Neural cell (in vitro differentiated cells): ENCODE measurements at regions not wholly inside any gene's neighbourhood (a gene's known extent, or its start where the extent isn't known, plus 50 kb on each side); places are given as distances from the start of the nearest gene placed in this dataset.
A peak's percentile ranks its signal among the peaks of the same experiment; 100 is the strongest.

Source experiments
- H2AFZ ChIP-seq: fragments of 200-600, 300-800 bp; sonication (generic), shearing (Covaris generic); 2 replicates; pipeline ENCODE4 v1.6.0; 2014; ENCODE audit warnings: low read depth, mild to moderate bottlenecking, antibody characterized with exemption, low read length, moderate library complexity
- H3F3A ChIP-seq: fragments of 200-600 bp; shearing (Covaris generic); 2 replicates; pipeline ENCODE4 v1.6.1; 2016; ENCODE audit warnings: mild to moderate bottlenecking, moderate library complexity, mixed read lengths, antibody characterized with exemption, low read length; ENCODE audit not compliant: insufficient read depth, poor library complexity, severe bottlenecking
- H3K27ac ChIP-seq: fragments of 200-600, 300-800 bp; sonication (generic), shearing (Covaris generic); 2 replicates; pipeline ENCODE4 v1.5.1; 2014; ENCODE audit warnings: mild to moderate bottlenecking, low read length, moderate library complexity
- H3K27me3 ChIP-seq: fragments of 300-800, 200-600 bp; sonication (generic), shearing (Covaris generic); 2 replicates; pipeline ENCODE4 v1.6.0; 2014; ENCODE audit warnings: mild to moderate bottlenecking, low read depth, low read length, moderate library complexity; ENCODE audit not compliant: insufficient read depth
- H3K36me3 ChIP-seq: fragments of 300-800, 200-600 bp; sonication (generic), shearing (Covaris generic); 2 replicates; pipeline ENCODE4 v1.5.1; 2014; ENCODE audit warnings: mild to moderate bottlenecking, antibody characterized with exemption, low read length, moderate library complexity; ENCODE audit not compliant: insufficient read depth
- H3K4me2 ChIP-seq: fragments of 300-800, 200-600 bp; sonication (generic), shearing (Covaris generic); 2 replicates; pipeline ENCODE4 v1.6.0; 2014; ENCODE audit warnings: mild to moderate bottlenecking, low read length
- H3K4me3 ChIP-seq: fragments of 300-800, 200-600 bp; sonication (generic), shearing (Covaris generic); 2 replicates; pipeline ENCODE4 v1.5.1; 2014; ENCODE audit warnings: mild to moderate bottlenecking, low read length, moderate library complexity
- H3K79me2 ChIP-seq: fragments of 200-600 bp; shearing (Covaris generic); replicated peaks from 2 replicates; pipeline ENCODE4 v1.6.0; 2014; ENCODE audit warnings: mild to moderate bottlenecking, low read length, moderate library complexity; ENCODE audit not compliant: insufficient read depth
- H3K9ac ChIP-seq: fragments of 300-800, 200-600 bp; sonication (generic), shearing (Covaris generic); 2 replicates; pipeline ENCODE4 v1.6.1; 2016; ENCODE audit warnings: mild to moderate bottlenecking, low read length, mixed read lengths
- H3K9me2 ChIP-seq: fragments of 200-600 bp; shearing (Covaris generic); 2 replicates; pipeline ENCODE4 v1.6.1; 2016; ENCODE audit warnings: mild to moderate bottlenecking, low read length, mixed read lengths; ENCODE audit not compliant: insufficient read depth
- H3K9me3 ChIP-seq: fragments of 200-600, 300-800 bp; sonication (generic), shearing (Covaris generic); 2 replicates; pipeline ENCODE4 v1.6.1; 2016; ENCODE audit warnings: mild to moderate bottlenecking, mixed run types, low read length, moderate library complexity, mixed read lengths
- H4K20me1 ChIP-seq: fragments of 200-600 bp; shearing (Covaris generic); 2 replicates; pipeline ENCODE4 v1.6.1; 2016; ENCODE audit warnings: mild to moderate bottlenecking, mixed run types; ENCODE audit not compliant: insufficient read depth
- EP300 ChIP-seq: fragments of 450-650 bp; conservative IDR thresholded peaks from 2 replicates; pipeline ENCODE4 v1.6.1; 2014; ENCODE audit warnings: antibody characterized with exemption, mild to moderate bottlenecking, moderate library complexity; ENCODE audit not compliant: poor library complexity, severe bottlenecking
- EZH2 ChIP-seq: fragments of 200-600, 300-800 bp; shearing (Covaris generic), sonication (generic); IDR thresholded peaks from 2 replicates; pipeline ENCODE4 v1.6.1; 2014; ENCODE audit warnings: antibody characterized with exemption, low read length, borderline replicate concordance, mild to moderate bottlenecking; ENCODE audit not compliant: insufficient read depth, poor library complexity, severe bottlenecking
- MXI1 ChIP-seq: fragments of 450-650 bp; conservative IDR thresholded peaks from 2 replicates; pipeline ENCODE4 v1.6.1; 2014; ENCODE audit warnings: antibody characterized with exemption, mild to moderate bottlenecking; ENCODE audit not compliant: poor library complexity, severe bottlenecking
- POLR2AphosphoS5 ChIP-seq: IDR thresholded peaks from 2 replicates; pipeline ENCODE4 v1.6.1; 2012
- RAD21 ChIP-seq: fragments of 450-650 bp; conservative IDR thresholded peaks from 2 replicates; pipeline ENCODE4 v1.6.1; 2014; ENCODE audit warnings: antibody characterized with exemption, mild to moderate bottlenecking, moderate library complexity
- SMC3 ChIP-seq: fragments of 450-650 bp; conservative IDR thresholded peaks from 2 replicates; pipeline ENCODE4 v1.6.1; 2014; ENCODE audit warnings: antibody characterized with exemption, mild to moderate bottlenecking, moderate library complexity; ENCODE audit not compliant: poor library complexity
- TAF1 ChIP-seq: IDR thresholded peaks from 2 replicates; pipeline ENCODE4 v1.6.1; 2012; ENCODE audit warnings: low read depth
- TF ChIP-seq, protein P1 (sequence below): fragments of 450-650 bp; IDR thresholded peaks from 2 replicates; pipeline ENCODE4 v1.5.1; 2014; ENCODE audit warnings: antibody characterized with exemption, mild to moderate bottlenecking, moderate library complexity; ENCODE audit not compliant: poor library complexity, severe bottlenecking
- TF ChIP-seq, protein P2 (sequence below): IDR thresholded peaks from 2 replicates; pipeline ENCODE4 v1.6.1; 2012; ENCODE audit warnings: borderline replicate concordance

DNA sequence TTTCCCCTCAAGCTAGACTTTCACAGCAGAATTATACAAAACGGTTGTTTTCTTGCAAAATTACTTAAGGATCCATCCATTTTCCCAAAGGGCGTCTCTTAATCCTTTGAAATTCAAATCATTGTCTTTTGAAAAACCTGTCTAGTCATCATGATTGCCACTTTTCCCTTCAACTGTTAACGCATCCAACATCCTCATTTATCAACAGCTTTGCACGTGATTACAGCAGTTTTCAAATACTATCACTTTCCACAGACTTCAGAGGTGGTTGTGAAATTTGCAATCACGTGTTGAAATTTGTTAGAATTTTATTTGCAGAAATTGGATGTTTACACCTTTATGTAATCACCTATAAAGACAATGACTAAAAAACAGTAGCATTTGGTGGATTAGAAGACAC, 304.4 kb upstream of the SLC39A10 start:
- no peak overlapping the region for H3K4me3 ChIP-seq
- H3K9me3 ChIP-seq = no peaks in the 10 kb centered on the region
- no peak overlapping the region for H3K4me2 ChIP-seq
- no peaks in the 10 kb centered on the region for H3F3A ChIP-seq
- TF ChIP-seq EP300 = peak; percentile 73
- TF ChIP-seq POLR2AphosphoS5 = peak; percentile 76
- no peak for TF ChIP-seq MXI1
- TF ChIP-seq, protein P1, sequence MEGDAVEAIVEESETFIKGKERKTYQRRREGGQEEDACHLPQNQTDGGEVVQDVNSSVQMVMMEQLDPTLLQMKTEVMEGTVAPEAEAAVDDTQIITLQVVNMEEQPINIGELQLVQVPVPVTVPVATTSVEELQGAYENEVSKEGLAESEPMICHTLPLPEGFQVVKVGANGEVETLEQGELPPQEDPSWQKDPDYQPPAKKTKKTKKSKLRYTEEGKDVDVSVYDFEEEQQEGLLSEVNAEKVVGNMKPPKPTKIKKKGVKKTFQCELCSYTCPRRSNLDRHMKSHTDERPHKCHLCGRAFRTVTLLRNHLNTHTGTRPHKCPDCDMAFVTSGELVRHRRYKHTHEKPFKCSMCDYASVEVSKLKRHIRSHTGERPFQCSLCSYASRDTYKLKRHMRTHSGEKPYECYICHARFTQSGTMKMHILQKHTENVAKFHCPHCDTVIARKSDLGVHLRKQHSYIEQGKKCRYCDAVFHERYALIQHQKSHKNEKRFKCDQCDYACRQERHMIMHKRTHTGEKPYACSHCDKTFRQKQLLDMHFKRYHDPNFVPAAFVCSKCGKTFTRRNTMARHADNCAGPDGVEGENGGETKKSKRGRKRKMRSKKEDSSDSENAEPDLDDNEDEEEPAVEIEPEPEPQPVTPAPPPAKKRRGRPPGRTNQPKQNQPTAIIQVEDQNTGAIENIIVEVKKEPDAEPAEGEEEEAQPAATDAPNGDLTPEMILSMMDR = no peak
- no peak for TF ChIP-seq RAD21
- TF ChIP-seq, protein P2, sequence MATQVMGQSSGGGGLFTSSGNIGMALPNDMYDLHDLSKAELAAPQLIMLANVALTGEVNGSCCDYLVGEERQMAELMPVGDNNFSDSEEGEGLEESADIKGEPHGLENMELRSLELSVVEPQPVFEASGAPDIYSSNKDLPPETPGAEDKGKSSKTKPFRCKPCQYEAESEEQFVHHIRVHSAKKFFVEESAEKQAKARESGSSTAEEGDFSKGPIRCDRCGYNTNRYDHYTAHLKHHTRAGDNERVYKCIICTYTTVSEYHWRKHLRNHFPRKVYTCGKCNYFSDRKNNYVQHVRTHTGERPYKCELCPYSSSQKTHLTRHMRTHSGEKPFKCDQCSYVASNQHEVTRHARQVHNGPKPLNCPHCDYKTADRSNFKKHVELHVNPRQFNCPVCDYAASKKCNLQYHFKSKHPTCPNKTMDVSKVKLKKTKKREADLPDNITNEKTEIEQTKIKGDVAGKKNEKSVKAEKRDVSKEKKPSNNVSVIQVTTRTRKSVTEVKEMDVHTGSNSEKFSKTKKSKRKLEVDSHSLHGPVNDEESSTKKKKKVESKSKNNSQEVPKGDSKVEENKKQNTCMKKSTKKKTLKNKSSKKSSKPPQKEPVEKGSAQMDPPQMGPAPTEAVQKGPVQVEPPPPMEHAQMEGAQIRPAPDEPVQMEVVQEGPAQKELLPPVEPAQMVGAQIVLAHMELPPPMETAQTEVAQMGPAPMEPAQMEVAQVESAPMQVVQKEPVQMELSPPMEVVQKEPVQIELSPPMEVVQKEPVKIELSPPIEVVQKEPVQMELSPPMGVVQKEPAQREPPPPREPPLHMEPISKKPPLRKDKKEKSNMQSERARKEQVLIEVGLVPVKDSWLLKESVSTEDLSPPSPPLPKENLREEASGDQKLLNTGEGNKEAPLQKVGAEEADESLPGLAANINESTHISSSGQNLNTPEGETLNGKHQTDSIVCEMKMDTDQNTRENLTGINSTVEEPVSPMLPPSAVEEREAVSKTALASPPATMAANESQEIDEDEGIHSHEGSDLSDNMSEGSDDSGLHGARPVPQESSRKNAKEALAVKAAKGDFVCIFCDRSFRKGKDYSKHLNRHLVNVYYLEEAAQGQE = peak; percentile 57
- no peak for TF ChIP-seq EZH2
- no peak for TF ChIP-seq TAF1
- TF ChIP-seq SMC3 = no peak
- no peaks in the 10 kb centered on the region for H3K36me3 ChIP-seq
- no peak overlapping the region for H3K9ac ChIP-seq
- H3K79me2 ChIP-seq = no peaks in the 10 kb centered on the region
- H4K20me1 ChIP-seq = no peaks in the 10 kb centered on the region
- no peak overlapping the region for H2AFZ ChIP-seq
- H3K27me3 ChIP-seq = no peaks in the 10 kb centered on the region
- H3K9me2 ChIP-seq = no peaks in the 10 kb centered on the region
- H3K27ac ChIP-seq = no peak overlapping the region

DNA sequence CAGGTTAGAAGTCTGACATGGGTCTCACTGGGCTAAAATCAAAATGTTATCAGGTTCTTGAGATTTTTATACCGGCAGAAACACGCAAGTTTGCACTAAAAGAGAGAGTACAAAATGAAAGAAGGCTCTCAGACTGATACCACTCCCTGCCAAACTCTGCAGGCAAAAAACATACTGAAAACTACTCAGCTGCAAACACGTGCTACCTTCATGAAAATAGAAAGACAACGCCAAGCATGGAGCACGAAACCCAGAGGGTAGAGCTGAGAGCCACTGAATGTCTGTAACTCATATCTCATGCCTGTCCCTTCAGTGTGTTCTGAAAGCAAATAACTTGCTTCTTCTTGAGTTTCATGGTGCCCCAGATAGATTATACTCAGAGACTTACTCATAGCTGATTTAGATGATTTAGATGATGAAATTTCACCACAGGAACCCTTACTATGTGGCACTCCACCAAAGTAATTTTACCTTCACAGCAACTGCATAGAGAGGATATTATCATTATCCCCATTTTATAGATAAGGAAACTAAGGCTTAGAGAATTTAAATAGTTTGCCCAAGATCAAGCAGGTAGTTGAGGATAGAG, 313.0 kb upstream of the SLC39A10 start:
- H3K4me2 ChIP-seq = no peak overlapping the region
- no peaks in the 10 kb centered on the region for H3K79me2 ChIP-seq
- no peaks in the 10 kb centered on the region for H3K36me3 ChIP-seq
- no peak overlapping the region for H3K4me3 ChIP-seq
- no peak overlapping the region for H3K9ac ChIP-seq
- H3K27ac ChIP-seq = no peak overlapping the region
- no peaks in the 10 kb centered on the region for H4K20me1 ChIP-seq
- H3K9me2 ChIP-seq = no peaks in the 10 kb centered on the region
- no peak overlapping the region for H2AFZ ChIP-seq
- TF ChIP-seq EP300 (no peak), TAF1 (no peak), POLR2AphosphoS5 (no peak), RAD21 (no peak), MXI1 (no peak), EZH2 (no peak), SMC3 (no peak)
- TF ChIP-seq, protein P1 = no peak
- TF ChIP-seq, protein P2 = no peak
- no peaks in the 10 kb centered on the region for H3F3A ChIP-seq
- H3K9me3 ChIP-seq = no peaks in the 10 kb centered on the region
- H3K27me3 ChIP-seq = no peaks in the 10 kb centered on the region
